ENCODE measurements at regions not wholly inside any gene's neighbourhood (a gene's known extent, or its start where the extent isn't known, plus 50 kb on each side); places are given as distances from the start of the nearest gene placed in this dataset.

DNA sequence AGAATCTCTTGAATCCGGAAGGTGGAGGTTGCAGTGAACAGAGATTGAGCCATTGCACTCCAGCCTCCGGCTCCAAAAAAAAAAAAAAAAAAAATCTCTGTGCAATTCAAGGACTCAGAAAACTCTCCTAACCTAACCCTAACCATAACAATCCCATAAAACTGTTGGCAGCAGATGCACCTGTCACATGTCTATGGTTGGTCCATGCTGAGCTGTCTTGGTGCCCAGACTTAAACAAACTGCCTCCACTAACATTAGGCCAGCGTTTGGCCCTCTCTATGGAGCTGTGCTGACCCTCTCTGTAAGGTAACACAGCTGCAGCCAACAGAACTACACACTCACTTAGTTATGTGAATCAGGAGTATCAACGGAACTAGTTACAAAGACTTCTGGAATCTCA lies 132.5 kb upstream of the PTER start:
- TF ChIP-seq, protein P1, sequence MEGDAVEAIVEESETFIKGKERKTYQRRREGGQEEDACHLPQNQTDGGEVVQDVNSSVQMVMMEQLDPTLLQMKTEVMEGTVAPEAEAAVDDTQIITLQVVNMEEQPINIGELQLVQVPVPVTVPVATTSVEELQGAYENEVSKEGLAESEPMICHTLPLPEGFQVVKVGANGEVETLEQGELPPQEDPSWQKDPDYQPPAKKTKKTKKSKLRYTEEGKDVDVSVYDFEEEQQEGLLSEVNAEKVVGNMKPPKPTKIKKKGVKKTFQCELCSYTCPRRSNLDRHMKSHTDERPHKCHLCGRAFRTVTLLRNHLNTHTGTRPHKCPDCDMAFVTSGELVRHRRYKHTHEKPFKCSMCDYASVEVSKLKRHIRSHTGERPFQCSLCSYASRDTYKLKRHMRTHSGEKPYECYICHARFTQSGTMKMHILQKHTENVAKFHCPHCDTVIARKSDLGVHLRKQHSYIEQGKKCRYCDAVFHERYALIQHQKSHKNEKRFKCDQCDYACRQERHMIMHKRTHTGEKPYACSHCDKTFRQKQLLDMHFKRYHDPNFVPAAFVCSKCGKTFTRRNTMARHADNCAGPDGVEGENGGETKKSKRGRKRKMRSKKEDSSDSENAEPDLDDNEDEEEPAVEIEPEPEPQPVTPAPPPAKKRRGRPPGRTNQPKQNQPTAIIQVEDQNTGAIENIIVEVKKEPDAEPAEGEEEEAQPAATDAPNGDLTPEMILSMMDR (conservative IDR thresholded peaks at IDR 0.05), result no peak
- no peak for TF ChIP-seq ZFX (IDR thresholded peaks at IDR 0.05)
